Heart left ventricle (tissue), 13 donors: ENCODE measurements at regions not wholly inside any gene's neighbourhood (a gene's known extent, or its start where the extent isn't known, plus 50 kb on each side); places are given as distances from the start of the nearest gene placed in this dataset.

Experiments
- CTCF ChIP-seq, 12 donors: fragments of 200-600 bp; sonication (generic) in 4 of 12; IDR thresholded peaks; one replicate each; pipeline versions ENCODE4 v1.5.0 to v1.8.0; 2018 to 2022; ENCODE audit warnings: antibody characterized with exemption in 12 of 12, mild to moderate bottlenecking in 5 of 12
- POLR2A ChIP-seq, 2 donors: fragments of 450-650 bp; IDR thresholded peaks; one replicate each; pipeline ENCODE4 v1.6.1; 2017; ENCODE audit warnings: antibody characterized with exemption in 2 of 2, mild to moderate bottlenecking in 2 of 2, moderate library complexity in 2 of 2
- donor health status: ischemic (EF 13 %, LVEDD 7.1; RV severe dilation, severe dysfunction).
- donor health status: DM: no; HTN: yes; CAD: no.
- donor health status: DM: no; HTN: no; CAD: no.
- donor health status: ischemic (EF 25% LVEDD 6.9; RV normal size, moderate dysfunction).
- donor health status: ischemic (EF 25% LVEDD 5.7; RV mildly dilated, moderate dysfunction).
- donor health status: ischemic (EF 35%, LVEDD 5.7; RV mildly dilated, moderate dysfunction).
- donor health status: nonischemic (EF 11% LVEDD 7.7; RV severe dilation, severe dysfunction).
- donor health status: DM: yes; HTN: yes; CAD: no.
- donor health status: PGD.
- donor health status: ischemic (EF 29% LVEDD 5.4; RV normal size, mild dysfunction).
- donor health status: nonischemic (EF 23%, LVEDD 6.1; RV moderate dilation, normal function).

- TF ChIP-seq CTCF (IDR thresholded peaks at IDR 0.05), result no peak
- no peak for TF ChIP-seq POLR2A (IDR thresholded peaks at IDR 0.05)
Measured at GRCh38 chr12:84036912-84037311, 875.7 kb downstream of the SLC6A15 start.
